KBM-7 (cell line): ENCODE measurements at regions not wholly inside any gene's neighbourhood (a gene's known extent, or its start where the extent isn't known, plus 50 kb on each side); places are given as distances from the start of the nearest gene placed in this dataset.
"Not testable (repeated sequence)": the region's sequence is repeated elsewhere in the genome, so short reads cannot be mapped to it uniquely, and the experiment has no call there.

Experiments
- DNase-seq: peaks from one replicate; pipeline ENCODE4 v3.0.0-alpha.2; 2015
- in situ Hi-C: fragments of 300-500 bp; cut with MboI; formaldehyde crosslinking; loops from 2 replicates; pipeline ENCODE4 v1.14.3; 2020; ENCODE audit warnings: low sequenced_read_pairs, low pct_unique_long_range_greater_than_20kb, mixed read lengths

DNA sequence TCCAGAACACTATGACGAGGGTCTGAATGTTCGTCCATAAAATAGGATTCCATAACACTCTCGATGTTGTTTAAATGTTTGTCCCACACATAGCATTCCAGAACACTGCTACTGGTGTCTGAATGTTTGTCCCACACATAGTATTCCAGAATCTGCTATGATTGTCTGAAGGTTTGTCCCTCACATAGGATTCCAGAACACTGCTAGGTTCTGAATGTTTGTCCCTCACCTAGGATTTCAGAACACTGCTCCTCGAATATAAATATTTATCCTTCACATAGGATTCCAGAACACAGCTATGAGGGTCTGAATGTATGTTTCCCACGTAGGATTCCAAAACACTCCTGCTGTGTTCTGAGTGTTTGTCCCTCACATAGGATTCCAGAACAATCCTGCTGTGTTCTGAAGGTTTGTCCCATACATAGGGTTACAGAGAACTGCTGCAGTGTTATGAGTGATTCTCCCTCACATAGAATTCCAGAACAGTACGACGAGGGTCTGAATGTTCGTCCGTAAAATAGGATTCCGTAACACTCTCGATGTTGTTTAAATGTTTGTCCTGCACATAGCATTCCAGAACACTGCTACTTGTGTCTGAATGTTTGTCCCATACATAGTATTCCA, 215.3 kb downstream of the FOXD4L6 start:
- DNase-seq, result no peak
- in situ Hi-C loops, result no loop called here

GRCh38 chr9:40912679-40913078, 215.8 kb downstream of the FOXD4L6 start:
- DNase-seq, in situ Hi-C loops: not testable (repeated sequence)

DNA sequence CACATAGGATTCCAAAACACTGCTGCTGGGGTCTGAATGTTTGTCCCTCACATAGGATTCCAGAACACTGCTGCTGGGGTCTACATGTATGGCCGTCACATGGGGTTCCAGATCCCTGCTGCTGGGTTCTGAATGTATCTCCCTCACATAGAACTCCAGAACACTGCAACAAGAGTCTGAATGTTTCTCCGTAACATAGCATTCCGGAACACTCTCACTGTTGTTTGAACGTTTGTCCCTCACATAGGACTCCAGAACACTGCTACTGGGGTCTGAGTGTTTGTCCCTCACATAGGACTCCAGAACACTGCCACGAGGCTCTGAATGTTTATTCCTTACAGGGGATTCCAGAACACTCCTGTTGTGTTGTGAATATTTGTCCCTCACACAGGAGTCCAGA, 216.8 kb downstream of the FOXD4L6 start:
- in situ Hi-C loops, result no loop called here
- no peak for DNase-seq

DNA sequence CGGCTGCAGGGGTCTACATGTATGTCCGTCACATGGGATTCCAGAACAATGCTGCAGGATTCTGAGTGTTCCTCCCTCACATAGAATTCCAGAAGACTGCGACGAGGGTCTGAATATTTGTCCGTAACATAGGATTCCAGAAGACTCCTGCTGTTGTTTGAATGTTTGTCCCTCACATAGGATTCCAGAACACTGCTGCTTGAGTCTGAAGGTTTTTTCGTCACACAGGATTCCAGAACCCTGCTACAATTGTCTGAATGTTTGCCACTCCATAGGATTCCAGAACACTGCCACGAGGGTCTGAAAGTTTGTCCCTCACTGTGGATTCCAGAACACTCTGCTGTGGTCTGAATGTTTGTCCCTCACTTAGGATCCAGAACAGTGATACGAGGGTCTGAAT, 217.5 kb downstream of the FOXD4L6 start:
- in situ Hi-C loops, DNase-seq: not testable (repeated sequence)

GRCh38 chr9:40909821-40910220, 218.7 kb downstream of the FOXD4L6 start:
- no peak for DNase-seq
- in situ Hi-C loops, result no loop called here

- DNase-seq, in situ Hi-C loops: not testable (repeated sequence)
Observed at GRCh38 chr9:40909111-40909510, 219.4 kb downstream of the FOXD4L6 start.

DNA sequence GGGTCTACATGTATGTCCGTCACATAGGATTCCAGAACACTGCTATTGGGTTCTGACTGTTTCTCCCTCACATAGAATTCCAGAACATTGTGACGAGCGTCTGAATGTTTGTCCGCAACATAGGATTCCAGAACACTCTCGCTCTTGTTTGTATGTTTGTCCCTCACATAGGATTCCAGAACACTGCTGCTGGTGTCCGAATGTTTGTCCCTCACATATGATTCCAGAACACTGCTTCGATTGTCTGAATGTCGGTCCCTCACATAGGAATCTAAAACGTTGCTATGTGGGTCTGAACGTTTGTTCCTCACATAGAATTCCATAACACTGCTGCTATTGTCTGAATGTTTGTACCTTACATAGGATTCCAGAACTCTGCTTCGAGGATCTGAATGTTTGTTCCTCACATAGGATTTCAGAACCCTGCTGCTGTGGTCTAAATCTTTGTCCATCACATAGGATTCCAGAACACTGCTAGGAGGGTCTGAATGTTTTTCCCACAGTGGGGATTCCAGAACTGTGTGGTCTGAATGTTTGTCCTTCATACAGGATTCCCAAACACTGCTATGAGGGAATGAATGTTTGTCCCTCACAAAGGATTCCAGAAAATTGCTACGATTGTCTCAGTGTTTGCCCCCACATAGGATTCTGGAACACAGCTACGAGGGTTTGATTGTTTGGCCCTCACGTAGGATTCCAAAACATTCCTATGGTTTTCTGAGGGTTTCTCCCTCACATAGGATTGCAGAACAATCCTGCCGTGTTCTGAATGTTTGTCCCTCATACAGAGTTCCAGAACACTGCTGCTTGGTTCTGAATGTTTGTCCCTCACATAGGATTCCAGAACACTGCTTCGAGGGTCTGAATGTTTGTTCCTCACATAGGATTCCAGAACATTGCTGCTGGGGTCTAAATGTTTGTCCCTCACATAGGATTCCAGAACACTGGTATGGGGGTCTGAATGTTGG, 220.5 kb downstream of the FOXD4L6 start:
- in situ Hi-C loops, result no loop called here
- no peak for DNase-seq

DNA sequence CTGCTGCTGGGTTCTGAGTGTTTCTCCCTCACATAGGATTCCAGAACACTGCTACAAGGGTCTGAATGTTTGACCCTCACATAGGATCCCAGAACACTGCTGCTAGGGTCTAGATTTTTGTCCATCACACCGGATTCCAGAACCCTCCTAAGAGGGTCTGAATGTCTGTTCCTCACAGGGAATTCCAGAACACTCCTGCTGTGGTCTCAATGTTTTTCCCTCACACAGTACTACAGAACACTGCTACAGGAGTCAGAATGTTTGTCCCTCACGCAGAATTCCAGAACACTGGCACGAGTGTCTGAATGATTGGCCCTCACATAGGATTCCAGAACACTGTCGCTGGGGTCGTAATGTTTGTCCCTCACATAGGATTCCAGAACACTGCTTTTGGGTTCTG, 221.6 kb downstream of the FOXD4L6 start:
- in situ Hi-C loops, result not testable (repeated sequence)

DNA sequence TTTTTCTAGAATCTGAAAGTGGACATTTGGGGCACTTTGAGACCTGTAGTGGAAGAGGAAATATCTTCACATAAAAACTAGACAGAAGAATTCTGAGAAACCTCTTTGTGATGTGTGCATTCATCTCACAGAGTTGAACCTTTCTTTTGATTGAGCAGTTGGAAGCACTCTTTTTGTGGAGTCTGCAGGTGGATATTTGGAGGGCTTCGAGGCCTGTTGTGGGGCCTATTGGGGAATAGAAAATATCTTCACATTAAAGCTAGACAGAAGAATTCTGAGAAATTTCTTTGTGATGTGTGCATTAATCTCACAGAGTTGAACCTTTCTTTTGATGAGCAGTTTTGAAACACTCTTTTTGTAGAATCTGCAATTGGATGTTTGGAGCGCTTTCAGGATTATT, 236.2 kb downstream of the FOXD4L6 start:
- in situ Hi-C loops, DNase-seq: not testable (repeated sequence)

More for the DNA sequence above, 221.6 kb downstream of the FOXD4L6 start:
- DNase-seq, result not testable (repeated sequence)

- DNase-seq, in situ Hi-C loops: not testable (repeated sequence)
Observed at GRCh38 chr9:40885858-40886257, 242.6 kb downstream of the FOXD4L6 start.

- in situ Hi-C loops, DNase-seq: not testable (repeated sequence)
Observed at GRCh38 chr9:40884902-40885490, 243.5 kb downstream of the FOXD4L6 start.

GRCh38 chr9:40884072-40884901, 244.2 kb downstream of the FOXD4L6 start:
- in situ Hi-C loops, result no loop called here
- no peak for DNase-seq

GRCh38 chr9:40883423-40884071, 244.9 kb downstream of the FOXD4L6 start:
- DNase-seq, in situ Hi-C loops: not testable (repeated sequence)

- in situ Hi-C loops, DNase-seq: not testable (repeated sequence)
Observed at GRCh38 chr9:40873753-40874295, 254.7 kb downstream of the FOXD4L6 start.

- in situ Hi-C loops, result not testable (repeated sequence)
- DNase-seq, result peak; percentile 23
Observed at GRCh38 chr9:40868437-40868836, 260.0 kb downstream of the FOXD4L6 start.
